H1 (cell line): ENCODE measurements at regions not wholly inside any gene's neighbourhood (a gene's known extent, or its start where the extent isn't known, plus 50 kb on each side); places are given as distances from the start of the nearest gene placed in this dataset.

ENCODE experiments used
- KDM1A ChIP-seq: fragments of 200-600, 300-600 bp; sonication (generic); IDR thresholded peaks from 2 replicates; pipeline ENCODE4 v1.7.1; 2016; ENCODE audit warnings: mild to moderate bottlenecking, low read length, borderline replicate concordance
- RAD21 ChIP-seq, 2 experiments: IDR thresholded peaks in 1 of 2; conservative IDR thresholded peaks in 1 of 2; 2 replicates each; pipeline ENCODE4 v1.6.1; 2011; ENCODE audit warnings: low read depth in 2 of 2, low read length in 2 of 2, improper control_type of control experiment in 1 of 2, inconsistent platforms in 1 of 2, mild to moderate bottlenecking in 1 of 2, moderate library complexity in 1 of 2
- SIRT6 ChIP-seq: IDR thresholded peaks from one replicate; pipeline ENCODE4 v1.7.1; 2012; ENCODE audit warnings: low read length, inconsistent platforms
- SP2 ChIP-seq: IDR thresholded peaks from 2 replicates; pipeline ENCODE4 v1.6.1; 2012; ENCODE audit warnings: mild to moderate bottlenecking, low read length, inconsistent platforms
- TEAD4 ChIP-seq: IDR thresholded peaks from 2 replicates; pipeline ENCODE4 v1.6.1; 2012; ENCODE audit warnings: low read depth, low read length, inconsistent platforms, mixed read lengths
- TF ChIP-seq, protein P1 (sequence below): IDR thresholded peaks from 2 replicates; pipeline ENCODE4 v1.6.1; 2012; ENCODE audit warnings: low read length, inconsistent platforms

DNA sequence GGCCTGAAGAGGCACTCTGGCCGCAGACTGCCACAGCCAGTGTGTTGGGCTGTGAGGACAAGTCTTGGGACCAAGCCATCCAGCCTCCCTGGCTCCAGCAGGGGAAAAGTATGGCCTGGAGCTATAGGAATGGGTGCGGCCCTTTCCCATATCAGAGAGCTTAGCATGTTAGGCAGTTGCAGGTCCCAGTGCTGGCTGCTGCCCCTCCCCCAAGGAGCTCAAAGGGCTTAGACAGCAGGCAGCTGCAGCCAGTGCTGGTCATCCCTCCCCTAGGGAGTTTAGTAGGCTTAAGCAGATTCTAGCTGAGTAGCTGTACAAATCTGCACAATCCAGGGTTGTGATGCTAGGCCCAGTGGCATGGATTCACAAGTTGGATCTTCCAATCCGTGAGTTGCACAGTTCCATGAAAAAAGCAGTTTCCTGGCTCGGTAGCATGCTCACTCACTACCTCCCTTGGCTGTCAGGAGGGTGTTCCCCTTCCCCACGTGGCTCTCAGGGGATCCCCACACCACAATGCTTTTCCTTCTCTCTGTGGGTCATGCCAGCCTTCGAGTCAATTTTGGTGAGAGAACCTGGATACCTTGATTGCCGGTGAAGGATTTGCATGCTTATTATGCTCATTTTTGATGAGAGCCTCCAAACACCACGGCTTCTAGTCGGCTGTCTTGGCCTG, 1490.8 kb downstream of the BRINP3 start (continued):
- TF ChIP-seq, protein P1, sequence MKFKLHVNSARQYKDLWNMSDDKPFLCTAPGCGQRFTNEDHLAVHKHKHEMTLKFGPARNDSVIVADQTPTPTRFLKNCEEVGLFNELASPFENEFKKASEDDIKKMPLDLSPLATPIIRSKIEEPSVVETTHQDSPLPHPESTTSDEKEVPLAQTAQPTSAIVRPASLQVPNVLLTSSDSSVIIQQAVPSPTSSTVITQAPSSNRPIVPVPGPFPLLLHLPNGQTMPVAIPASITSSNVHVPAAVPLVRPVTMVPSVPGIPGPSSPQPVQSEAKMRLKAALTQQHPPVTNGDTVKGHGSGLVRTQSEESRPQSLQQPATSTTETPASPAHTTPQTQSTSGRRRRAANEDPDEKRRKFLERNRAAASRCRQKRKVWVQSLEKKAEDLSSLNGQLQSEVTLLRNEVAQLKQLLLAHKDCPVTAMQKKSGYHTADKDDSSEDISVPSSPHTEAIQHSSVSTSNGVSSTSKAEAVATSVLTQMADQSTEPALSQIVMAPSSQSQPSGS: no peak
- no peak for TF ChIP-seq TEAD4
- TF ChIP-seq SIRT6: no peak
- TF ChIP-seq SP2: no peak
- TF ChIP-seq KDM1A: no peak
- no peak for TF ChIP-seq RAD21 (IDR thresholded peaks at IDR 0.05 in 1 of 2, conservative IDR thresholded peaks at IDR 0.05 in 1 of 2; ENCODE audit: low read depth in 2 of 2, low read length in 2 of 2)
